ENCODE measurements at regions not wholly inside any gene's neighbourhood (a gene's known extent, or its start where the extent isn't known, plus 50 kb on each side); places are given as distances from the start of the nearest gene placed in this dataset.
"Not testable (repeated sequence)": the region's sequence is repeated elsewhere in the genome, so short reads cannot be mapped to it uniquely, and the experiment has no call there.

- Mint-ChIP-seq H3K36me3 (no peaks in the 10 kb centered on the region), H3K27ac (no peak overlapping the region), H3K4me1 (ENCODE audit: low read depth) (no peaks in the 10 kb centered on the region), H3K27me3 (peaks cover 6% of the 10 kb centered on the region), H3K9me3 (ENCODE audit: low read depth) (no peaks in the 10 kb centered on the region), H3K4me3 (no peak overlapping the region)
These were observed 79.4 kb upstream of the SRD5A2 start for GRCh38 chr2:31660165-31660564.

DNA sequence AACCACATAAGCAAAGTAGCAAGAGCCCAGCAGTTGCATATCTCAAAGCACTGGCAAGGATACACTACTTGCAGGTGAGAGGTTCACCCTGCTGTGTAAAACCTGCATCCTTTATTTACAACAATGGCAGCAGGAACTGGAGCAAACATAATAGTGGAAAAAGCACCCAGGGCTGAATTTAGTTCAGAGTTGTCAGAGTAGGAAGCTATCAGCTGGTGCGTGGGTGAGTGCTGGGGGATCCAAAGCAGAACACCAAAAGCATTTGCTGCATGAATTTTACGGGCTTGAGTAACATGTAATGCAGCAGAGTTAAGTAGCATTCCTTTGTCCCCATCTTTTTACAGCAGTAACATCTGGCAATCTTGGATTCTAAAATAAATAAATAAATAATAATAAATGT, 73.5 kb upstream of the SRD5A2 start:
- H3K27ac Mint-ChIP-seq: no peak overlapping the region
- H3K36me3 Mint-ChIP-seq: no peaks in the 10 kb centered on the region
- no peak overlapping the region for H3K4me3 Mint-ChIP-seq
- no peaks in the 10 kb centered on the region for H3K9me3 Mint-ChIP-seq (ENCODE audit: low read depth)
- H3K4me1 Mint-ChIP-seq (ENCODE audit: low read depth): no peaks in the 10 kb centered on the region
- peaks cover 3% of the 10 kb centered on the region for H3K27me3 Mint-ChIP-seq

DNA sequence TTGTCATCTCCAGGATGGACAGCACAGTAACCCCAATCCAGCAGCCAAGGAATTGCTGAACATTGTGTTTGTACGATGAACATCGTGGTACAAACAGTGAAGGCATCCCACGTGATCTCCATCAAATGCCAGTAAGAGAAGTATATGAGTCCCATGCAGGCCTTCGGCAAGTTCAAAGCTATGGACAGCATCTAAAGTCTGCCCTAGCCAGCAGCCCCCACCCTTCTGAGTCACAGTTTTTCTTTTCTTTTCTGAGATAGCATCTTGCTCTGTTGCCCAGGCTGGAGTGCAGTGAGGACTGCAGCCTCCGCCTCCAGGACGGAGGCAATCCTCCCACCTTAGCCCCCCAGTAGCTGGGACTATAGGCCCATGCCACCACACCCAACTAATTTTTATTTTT, 71.0 kb upstream of the SRD5A2 start:
- Mint-ChIP-seq H3K27me3 (no peaks in the 10 kb centered on the region), H3K36me3 (no peaks in the 10 kb centered on the region), H3K9me3 (ENCODE audit: low read depth) (no peaks in the 10 kb centered on the region), H3K4me1 (ENCODE audit: low read depth) (no peaks in the 10 kb centered on the region), H3K4me3 (no peak overlapping the region), H3K27ac (no peak overlapping the region)

DNA sequence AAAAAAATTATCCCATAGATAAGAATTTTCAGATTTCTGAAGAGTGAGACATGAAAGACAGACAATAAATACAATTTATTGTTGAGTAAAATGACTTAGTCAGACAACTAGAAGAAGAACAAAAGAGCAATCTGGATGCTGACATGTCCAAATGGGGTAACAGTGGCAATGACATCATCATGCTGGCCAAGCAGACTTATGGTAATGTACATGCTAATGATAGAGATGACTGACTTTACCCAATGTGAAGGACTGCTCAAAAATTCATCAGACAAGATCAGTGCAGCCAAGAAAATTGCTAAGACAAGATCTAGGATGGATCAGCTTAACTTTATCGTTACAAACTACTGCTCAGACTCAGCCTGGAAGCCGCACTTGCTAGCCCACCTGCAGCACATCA, 70.5 kb upstream of the SRD5A2 start:
- no peaks in the 10 kb centered on the region for H3K36me3 Mint-ChIP-seq
- no peak overlapping the region for H3K27ac Mint-ChIP-seq
- no peaks in the 10 kb centered on the region for H3K27me3 Mint-ChIP-seq
- H3K9me3 Mint-ChIP-seq (ENCODE audit: low read depth): no peaks in the 10 kb centered on the region
- no peak overlapping the region for H3K4me3 Mint-ChIP-seq
- no peaks in the 10 kb centered on the region for H3K4me1 Mint-ChIP-seq (ENCODE audit: low read depth)

- Mint-ChIP-seq H3K27ac (no peak overlapping the region), H3K4me1 (ENCODE audit: low read depth) (no peaks in the 10 kb centered on the region), H3K4me3 (no peak overlapping the region), H3K27me3 (peaks cover 15% of the 10 kb centered on the region), H3K9me3 (ENCODE audit: low read depth) (no peaks in the 10 kb centered on the region), H3K36me3 (no peaks in the 10 kb centered on the region)
These were observed 63.8 kb upstream of the SRD5A2 start for GRCh38 chr2:31644551-31644950.

- Mint-ChIP-seq H3K27ac (no peak overlapping the region), H3K36me3 (no peaks in the 10 kb centered on the region), H3K4me3 (no peak overlapping the region), H3K27me3 (peaks cover 15% of the 10 kb centered on the region), H3K9me3 (ENCODE audit: low read depth) (no peaks in the 10 kb centered on the region), H3K4me1 (ENCODE audit: low read depth) (no peaks in the 10 kb centered on the region)
These were observed 62.0 kb upstream of the SRD5A2 start for GRCh38 chr2:31642707-31643106.

- not testable (repeated sequence) for H3K36me3 Mint-ChIP-seq; H3K4me1 Mint-ChIP-seq (ENCODE audit: low read depth); H3K4me3 Mint-ChIP-seq; H3K27ac Mint-ChIP-seq
- Mint-ChIP-seq H3K9me3 (ENCODE audit: low read depth) (peaks cover 18% of the 10 kb centered on the region), H3K27me3 (peaks cover 13% of the 10 kb centered on the region)
These were observed 51.5 kb upstream of the SRD5A2 start for GRCh38 chr2:31632201-31632600.

All from activated naive CD8-positive, alpha-beta T cell (primary cell).